Stromal cell of bone marrow (primary cell): ENCODE measurements at regions not wholly inside any gene's neighbourhood (a gene's known extent, or its start where the extent isn't known, plus 50 kb on each side); places are given as distances from the start of the nearest gene placed in this dataset.

Experiments used
- DNase-seq: peaks from one replicate; pipeline ENCODE4 v3.0.0-alpha.2; 2012; ENCODE audit warnings: low read depth

GRCh38 chr21:26739189-26739588, 106.0 kb downstream of the ADAMTS1 start:
- no peak for DNase-seq

- no peak for DNase-seq
Observed at GRCh38 chr21:26736449-26736848, 108.8 kb downstream of the ADAMTS1 start.

GRCh38 chr21:26732432-26733221, 112.6 kb downstream of the ADAMTS1 start:
- DNase-seq: peak; percentile 30

- DNase-seq: no peak
Observed at GRCh38 chr21:26719750-26720149, 125.5 kb downstream of the ADAMTS1 start.

GRCh38 chr21:26717146-26717739, 128.0 kb downstream of the ADAMTS1 start:
- DNase-seq: peak; percentile 9

GRCh38 chr21:26715878-26716506, 129.2 kb downstream of the ADAMTS1 start:
- DNase-seq: peak; percentile 26

GRCh38 chr21:26715116-26715515, 130.1 kb downstream of the ADAMTS1 start:
- DNase-seq: no peak

GRCh38 chr21:26710155-26710554, 135.1 kb downstream of the ADAMTS1 start:
- DNase-seq: no peak

GRCh38 chr21:26709090-26709489, 136.0 kb upstream of the CYYR1 start:
- peak; percentile 26 for DNase-seq

GRCh38 chr21:26708223-26708800, 135.2 kb upstream of the CYYR1 start:
- no peak for DNase-seq

- DNase-seq: no peak
Observed at GRCh38 chr21:26707246-26707645, 134.2 kb upstream of the CYYR1 start.

- no peak for DNase-seq
Observed at GRCh38 chr21:26698416-26698815, 125.3 kb upstream of the CYYR1 start.

- DNase-seq: no peak
Observed at GRCh38 chr21:26691416-26691815, 118.3 kb upstream of the CYYR1 start.

GRCh38 chr21:26686705-26687104, 113.6 kb upstream of the CYYR1 start:
- no peak for DNase-seq

GRCh38 chr21:26686278-26686677, 113.2 kb upstream of the CYYR1 start:
- DNase-seq: peak; percentile 7

- no peak for DNase-seq
Observed at GRCh38 chr21:26684889-26685288, 111.8 kb upstream of the CYYR1 start.

GRCh38 chr21:26683996-26684395, 110.9 kb upstream of the CYYR1 start:
- no peak for DNase-seq

- no peak for DNase-seq
Observed at GRCh38 chr21:26679284-26679683, 106.2 kb upstream of the CYYR1 start.

GRCh38 chr21:26674323-26674722, 101.2 kb upstream of the CYYR1 start:
- DNase-seq: no peak

- no peak for DNase-seq
Observed at GRCh38 chr21:26669215-26669764, 96.2 kb upstream of the CYYR1 start.

- no peak for DNase-seq
Observed at GRCh38 chr21:26659757-26660156, 86.7 kb upstream of the CYYR1 start.

GRCh38 chr21:26659182-26659581, 86.1 kb upstream of the CYYR1 start:
- no peak for DNase-seq

GRCh38 chr21:26655460-26655859, 82.4 kb upstream of the CYYR1 start:
- DNase-seq: no peak
